Activated CD8-positive, alpha-beta memory T cell treated with anti-CD3 and anti-CD28 coated beads for 36 hours (primary cell): ENCODE measurements at regions not wholly inside any gene's neighbourhood (a gene's known extent, or its start where the extent isn't known, plus 50 kb on each side); places are given as distances from the start of the nearest gene placed in this dataset.

Source experiments
- CTCF ChIA-PET: fragments of 350-600 bp; sonication (Branson Sonifier 250); formaldehyde crosslinking; loops from one replicate; lab custom pipeline; 2021; ENCODE audit warnings: antibody characterized with exemption; lab: Charles Lee
- POLR2A ChIA-PET: fragments of 350-600 bp; sonication (Branson Sonifier 250); formaldehyde crosslinking; loops from one replicate; lab custom pipeline; 2021; ENCODE audit warnings: antibody characterized with exemption; lab: Charles Lee

DNA sequence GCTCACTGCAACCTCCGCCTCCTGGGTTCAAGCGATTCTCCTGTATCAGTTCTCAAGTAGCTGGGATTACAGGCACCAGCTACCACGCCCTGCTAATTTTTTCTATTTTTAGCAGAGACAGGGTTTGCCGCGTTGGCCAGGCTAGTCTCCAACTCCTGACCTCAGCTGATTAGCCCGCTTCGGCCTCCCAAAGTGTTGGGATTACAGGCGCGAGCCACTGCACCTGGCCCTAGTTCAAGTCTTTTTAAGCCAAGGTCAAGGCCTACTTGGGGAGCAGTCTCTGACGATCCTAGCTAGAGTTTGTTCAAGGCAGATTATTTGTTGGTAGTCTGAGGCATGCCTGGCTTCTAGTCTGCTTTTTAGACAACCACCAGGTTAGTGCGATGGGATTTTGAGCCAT is 709.5 kb upstream of the COBL start:
- CTCF ChIA-PET = no interaction called here
- POLR2A ChIA-PET = no interaction called here

DNA sequence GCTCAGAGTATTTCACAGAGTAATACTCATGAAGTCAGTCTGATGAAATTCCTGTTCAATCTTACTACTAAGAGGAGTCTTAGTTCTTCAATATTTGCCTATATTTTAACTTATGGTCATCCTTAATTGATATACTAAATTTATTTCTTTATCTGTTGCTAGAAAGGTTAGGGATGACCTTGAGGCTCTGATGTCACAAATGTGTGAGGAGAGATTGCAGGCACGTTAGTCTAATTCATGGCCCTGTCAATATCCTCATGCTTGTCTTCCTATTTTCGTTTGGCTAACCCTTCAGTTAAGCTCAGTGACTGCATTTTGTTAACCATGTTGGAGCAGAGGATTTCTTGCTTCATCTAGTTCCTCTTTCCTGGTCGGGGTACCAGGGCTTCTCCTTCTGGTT is 704.7 kb upstream of the COBL start:
- POLR2A ChIA-PET = no interaction called here
- CTCF ChIA-PET = no interaction called here

DNA sequence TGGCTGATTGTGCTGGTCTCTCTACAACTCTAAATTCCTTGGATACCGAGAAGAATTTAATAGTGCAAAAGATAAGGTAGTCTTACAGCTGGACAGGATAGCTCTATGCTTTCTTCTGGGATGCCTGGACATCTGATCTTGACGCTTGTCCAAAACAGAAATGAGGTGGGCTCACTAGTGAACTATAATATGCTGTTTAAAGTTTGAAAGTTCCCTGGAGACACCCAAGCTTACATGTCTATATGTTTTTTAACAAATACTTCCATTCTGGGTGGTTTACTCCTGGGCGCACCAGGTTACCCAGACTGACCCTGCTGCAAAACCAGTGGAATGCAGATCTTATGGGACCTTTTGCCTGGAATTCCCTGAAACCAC is 702.1 kb upstream of the COBL start:
- CTCF ChIA-PET = no interaction called here
- POLR2A ChIA-PET = no interaction called here

GRCh38 chr7:52017802-52018679 is 701.4 kb upstream of the COBL start:
- ChIA-PET CTCF (no interaction called here), POLR2A (no interaction called here)

DNA sequence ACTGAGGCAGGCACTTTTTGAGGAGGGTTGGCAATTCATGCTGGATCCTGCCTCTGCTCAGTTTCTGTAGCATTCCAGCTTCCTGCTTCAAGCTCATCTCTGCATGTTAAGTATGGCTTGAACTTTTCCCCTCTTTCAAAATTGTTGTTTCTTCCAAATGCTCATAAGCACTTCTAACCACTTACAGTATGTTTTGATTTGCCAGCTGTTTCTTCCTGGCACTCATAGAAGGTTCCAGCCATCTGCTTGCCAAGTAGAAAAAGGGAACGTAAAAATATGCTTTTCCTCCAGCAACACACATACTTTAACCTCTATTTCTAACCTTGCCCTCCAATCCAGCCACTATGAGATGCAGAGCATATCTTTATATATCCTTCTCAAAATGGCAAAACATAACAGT is 692.6 kb upstream of the COBL start:
- POLR2A ChIA-PET = no interaction called here
- CTCF ChIA-PET = no interaction called here

DNA sequence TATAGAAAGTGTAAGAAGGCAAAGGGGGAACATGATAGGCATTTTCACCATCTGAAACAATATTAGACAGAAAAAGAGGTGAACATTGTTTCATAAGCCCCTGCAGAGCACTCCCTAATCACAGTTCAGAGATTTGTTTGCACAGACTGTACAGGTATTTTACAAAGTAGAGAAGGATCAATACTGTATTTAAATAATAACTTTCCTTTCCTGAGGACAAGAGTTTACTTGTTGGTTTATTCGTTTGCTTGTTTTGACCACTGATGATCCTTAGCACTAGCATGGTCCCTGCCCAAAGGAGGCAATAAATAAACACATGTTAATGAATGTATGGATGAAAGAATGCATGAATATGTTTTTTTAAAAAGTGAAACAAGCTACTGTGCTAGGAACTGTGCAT is 690.1 kb upstream of the COBL start:
- ChIA-PET POLR2A (no interaction called here), CTCF (no interaction called here)

DNA sequence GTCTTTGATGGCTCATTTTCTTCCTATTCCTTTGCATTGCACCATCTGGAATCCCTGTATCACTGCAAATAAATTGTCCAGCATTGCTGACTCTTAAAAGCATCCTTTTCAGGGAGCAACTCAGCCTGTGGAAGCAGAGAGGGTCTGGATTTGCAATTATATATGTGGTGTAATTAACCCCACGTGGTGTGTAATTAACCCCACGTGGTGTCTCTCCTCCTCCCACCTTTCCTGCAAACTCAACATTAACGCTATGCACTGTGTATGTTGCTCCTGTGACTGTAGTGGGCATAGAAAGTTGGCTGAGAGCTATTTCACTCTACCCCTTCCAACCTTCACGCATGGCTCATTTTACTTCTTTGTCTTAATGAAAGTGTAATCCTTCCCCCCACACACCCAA is 689.0 kb upstream of the COBL start:
- ChIA-PET CTCF (no interaction called here), POLR2A (no interaction called here)

DNA sequence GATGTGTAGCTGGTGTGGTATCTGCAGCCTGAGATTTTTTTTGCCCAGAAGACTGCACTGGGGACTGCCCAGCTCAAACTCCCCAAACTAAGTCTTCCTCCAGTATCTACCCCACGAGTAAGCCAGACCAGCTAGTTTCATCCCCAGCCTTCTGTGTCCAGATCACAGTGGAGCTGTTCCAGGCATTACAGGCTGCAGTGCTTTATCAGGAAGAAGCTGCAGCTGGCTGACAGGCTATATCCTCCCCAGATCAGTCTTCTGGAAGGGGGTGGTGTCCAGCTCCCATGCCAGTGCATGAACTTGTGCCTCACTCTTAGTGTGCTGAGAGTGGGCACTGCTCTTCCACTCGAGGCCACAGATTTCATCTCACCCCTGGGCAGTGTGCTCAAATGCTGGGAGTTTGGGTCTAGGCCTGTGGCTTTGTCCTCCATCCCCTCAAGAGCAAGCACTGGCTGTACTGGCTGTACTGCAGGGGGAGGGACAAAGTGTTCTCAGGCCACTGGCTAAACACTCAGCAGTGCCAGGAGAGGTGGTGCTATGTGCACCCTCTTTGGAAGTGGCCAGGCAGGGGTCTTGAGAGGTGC is 679.1 kb upstream of the COBL start:
- CTCF ChIA-PET = no interaction called here

GRCh38 chr7:51982653-51983052 is 666.0 kb upstream of the COBL start:
- CTCF ChIA-PET = no interaction called here
- POLR2A ChIA-PET = no interaction called here

More for the DNA sequence above, 679.1 kb upstream of the COBL start:
- POLR2A ChIA-PET = no interaction called here

- POLR2A ChIA-PET = no interaction called here
- CTCF ChIA-PET = no interaction called here
Observed at GRCh38 chr7:51980812-51981211, 664.2 kb upstream of the COBL start.

- CTCF ChIA-PET = no interaction called here
- POLR2A ChIA-PET = no interaction called here
Observed at GRCh38 chr7:51980313-51980712, 663.7 kb upstream of the COBL start.

GRCh38 chr7:51977913-51978312 is 661.3 kb upstream of the COBL start:
- POLR2A ChIA-PET = no interaction called here
- CTCF ChIA-PET = no interaction called here

GRCh38 chr7:51973939-51974338 is 657.3 kb upstream of the COBL start:
- POLR2A ChIA-PET = no interaction called here
- CTCF ChIA-PET = no interaction called here

DNA sequence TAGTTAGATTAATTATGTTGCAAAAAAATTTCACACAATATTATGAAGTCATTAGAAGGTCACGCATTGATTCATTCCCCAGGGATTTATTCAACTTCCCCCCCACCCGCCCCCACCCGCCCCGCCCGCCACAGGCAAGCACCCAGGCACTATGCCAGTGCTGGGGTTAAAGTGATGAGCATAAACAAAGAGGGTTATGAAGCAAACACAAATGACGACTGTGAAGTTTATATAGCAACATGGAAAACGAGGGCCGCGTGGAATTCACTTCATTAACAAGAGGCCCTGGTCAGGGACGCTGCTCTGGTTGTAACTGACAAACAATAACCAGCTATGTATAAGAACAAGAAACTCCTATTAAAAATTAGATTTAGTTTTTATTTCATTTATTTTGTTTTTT is 656.5 kb upstream of the COBL start:
- ChIA-PET POLR2A (no interaction called here), CTCF (no interaction called here)

DNA sequence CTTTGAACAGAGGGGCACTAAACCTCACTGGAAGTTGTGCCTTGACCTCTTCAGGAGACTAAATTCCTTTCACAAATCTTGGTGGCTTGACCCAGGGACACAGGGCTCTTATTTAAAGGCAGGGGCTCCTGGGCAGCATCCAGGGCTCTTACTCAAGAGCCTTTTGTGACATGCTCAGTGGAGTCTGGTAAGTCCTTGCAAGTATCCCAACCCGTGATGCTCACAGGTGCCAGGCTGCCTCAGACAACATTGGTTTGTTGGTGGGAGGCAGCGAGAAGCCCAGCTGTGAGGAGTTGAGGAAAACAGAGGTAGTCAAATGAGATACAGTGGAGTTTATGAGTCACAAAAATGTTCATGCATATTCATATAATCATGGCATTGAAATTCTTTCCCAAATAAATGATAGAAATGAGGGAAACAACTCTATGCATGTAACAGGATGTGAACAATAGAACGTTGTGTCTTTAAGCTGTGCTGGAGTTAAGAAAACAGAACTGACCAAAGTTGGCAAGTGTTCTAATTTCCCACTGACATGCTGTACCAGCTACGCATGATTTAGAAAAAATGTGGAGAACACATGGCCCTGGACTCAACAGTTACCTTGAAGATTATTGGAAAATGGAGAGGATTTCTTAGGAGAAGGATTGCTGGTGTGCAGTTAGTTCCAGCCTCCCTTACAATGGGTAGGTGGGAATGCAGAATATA is 654.5 kb upstream of the COBL start:
- POLR2A ChIA-PET = no interaction called here
- CTCF ChIA-PET = no interaction called here

- CTCF ChIA-PET = no interaction called here
- POLR2A ChIA-PET = no interaction called here
Observed at GRCh38 chr7:51968461-51968860, 651.9 kb upstream of the COBL start.

GRCh38 chr7:51965454-51965853 is 648.8 kb upstream of the COBL start:
- POLR2A ChIA-PET = no interaction called here
- CTCF ChIA-PET = no interaction called here

- POLR2A ChIA-PET = no interaction called here
Observed at GRCh38 chr7:51961804-51962203, 645.2 kb upstream of the COBL start.

GRCh38 chr7:51950813-51951212 is 634.2 kb upstream of the COBL start:
- ChIA-PET POLR2A (no interaction called here), CTCF (no interaction called here)

More at GRCh38 chr7:51961804-51962203, 645.2 kb upstream of the COBL start:
- CTCF ChIA-PET = no interaction called here

GRCh38 chr7:51949726-51950644 is 633.4 kb upstream of the COBL start:
- CTCF ChIA-PET = no interaction called here
- POLR2A ChIA-PET = no interaction called here
